WI38 (cell line): ENCODE measurements at regions not wholly inside any gene's neighbourhood (a gene's known extent, or its start where the extent isn't known, plus 50 kb on each side); places are given as distances from the start of the nearest gene placed in this dataset.

ENCODE experiments used
- H3K4me3 ChIP-seq: 2 replicates; pipeline ENCODE4 v1.5.1; 2011; ENCODE audit warnings: low read depth, mild to moderate bottlenecking, control low read depth, low read length
- CTCF ChIP-seq: IDR thresholded peaks from 2 replicates; pipeline ENCODE4 v1.5.1; 2012; ENCODE audit warnings: low read depth, mild to moderate bottlenecking, control low read depth, low read length

- H3K4me3 ChIP-seq, result no peak overlapping the region
- no peak for TF ChIP-seq CTCF
Observed at GRCh38 chr2:595831-596592, 81.2 kb downstream of the TMEM18 start.

GRCh38 chr2:595141-595815 is 81.9 kb downstream of the TMEM18 start:
- no peak overlapping the region for H3K4me3 ChIP-seq
- no peak for TF ChIP-seq CTCF

GRCh38 chr2:594297-594949 is 82.8 kb downstream of the TMEM18 start:
- H3K4me3 ChIP-seq, result no peak overlapping the region
- TF ChIP-seq CTCF, result no peak

GRCh38 chr2:593356-594026 is 83.7 kb downstream of the TMEM18 start:
- H3K4me3 ChIP-seq, result no peak overlapping the region
- TF ChIP-seq CTCF, result no peak

- no peak for TF ChIP-seq CTCF
- H3K4me3 ChIP-seq, result no peak overlapping the region
Observed at GRCh38 chr2:592737-593136, 84.5 kb downstream of the TMEM18 start.

- TF ChIP-seq CTCF, result no peak
- H3K4me3 ChIP-seq, result no peak overlapping the region
Observed at GRCh38 chr2:590214-591175, 86.7 kb downstream of the TMEM18 start.
